HG02642 (cell line): ENCODE measurements at regions not wholly inside any gene's neighbourhood (a gene's known extent, or its start where the extent isn't known, plus 50 kb on each side); places are given as distances from the start of the nearest gene placed in this dataset.
"Not testable (repeated sequence)": the region's sequence is repeated elsewhere in the genome, so short reads cannot be mapped to it uniquely, and the experiment has no call there.

ENCODE experiments used
- ATAC-seq: cut with Tn5 transposase; IDR thresholded peaks from one replicate; pipeline ENCODE4 v1.9.1; 2021; ENCODE audit warnings: mild to moderate bottlenecking; ENCODE audit not compliant: unreplicated experiment, poor library complexity

GRCh38 chr1:70737125-70737524 lies 310.5 kb downstream of the PTGER3 start:
- no peak for ATAC-seq

DNA sequence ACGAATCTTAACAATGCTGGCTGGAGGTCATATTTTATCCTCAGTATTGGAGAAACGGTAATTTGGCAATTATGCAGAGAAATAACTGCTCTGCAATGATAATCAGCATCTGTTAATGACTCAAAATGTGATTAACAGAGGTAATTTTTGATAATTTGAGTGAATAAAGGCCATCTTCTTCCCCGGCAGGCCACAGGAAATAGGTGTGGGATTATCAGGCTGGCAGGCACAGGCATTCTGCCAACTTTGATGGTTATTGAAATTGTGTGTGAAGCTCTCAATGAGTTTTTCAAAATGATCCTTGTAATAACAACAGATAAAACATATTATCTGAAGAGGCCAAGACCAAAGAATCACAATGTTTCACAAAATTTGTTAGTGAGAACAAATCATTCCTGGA lies 309.0 kb downstream of the PTGER3 start:
- ATAC-seq, result no peak

- no peak for ATAC-seq
These were observed 302.4 kb downstream of the PTGER3 start for GRCh38 chr1:70745199-70745598.

DNA sequence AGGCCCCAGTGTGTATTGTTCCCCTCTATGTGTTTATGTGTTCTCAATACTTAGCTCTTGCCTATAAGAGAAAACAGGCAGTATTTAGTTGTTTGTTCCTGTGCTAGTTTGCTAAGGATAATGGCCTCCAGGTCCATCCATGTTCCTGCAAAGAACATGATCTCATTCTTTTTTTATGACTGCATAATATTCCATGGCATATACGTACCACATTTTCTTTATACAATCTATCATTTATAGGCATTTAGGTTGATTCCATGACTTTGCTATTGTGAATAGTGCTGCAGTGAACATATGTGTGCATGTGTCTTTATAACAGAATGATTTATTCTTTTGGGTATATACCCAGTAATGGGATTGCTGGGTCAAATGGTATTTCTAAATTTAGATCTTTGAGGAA lies 301.6 kb downstream of the PTGER3 start:
- ATAC-seq, result not testable (repeated sequence)

- not testable (repeated sequence) for ATAC-seq
These were observed 300.5 kb downstream of the PTGER3 start for GRCh38 chr1:70747123-70747522.

DNA sequence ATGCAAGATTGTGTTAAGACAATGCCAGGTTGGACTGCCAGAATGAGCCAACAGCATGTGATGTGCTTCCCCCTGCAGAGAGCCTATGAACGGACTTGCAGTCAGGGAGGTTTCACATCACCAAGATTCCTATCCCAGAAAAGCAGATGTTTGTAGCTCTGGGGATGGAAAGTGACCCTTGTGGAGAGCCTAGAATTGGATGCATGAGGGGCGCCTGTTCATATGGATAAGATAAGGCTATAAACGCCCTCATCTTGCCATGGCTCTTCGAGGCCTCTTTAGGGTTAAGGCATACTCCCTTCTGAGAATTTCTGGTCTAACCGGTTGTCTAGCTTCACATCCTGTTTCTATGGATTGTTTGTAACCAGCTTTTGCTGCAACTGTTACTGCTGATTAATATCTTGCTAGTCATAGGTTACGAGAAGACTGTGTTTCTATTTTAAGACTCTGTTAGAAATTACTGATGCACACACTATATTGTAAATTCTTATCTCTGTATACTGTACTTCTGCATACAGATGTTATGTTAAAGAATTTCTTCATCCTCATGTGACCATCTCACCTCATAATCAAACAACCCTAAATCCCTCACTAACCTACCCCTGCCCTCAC lies 295.8 kb downstream of the PTGER3 start:
- not testable (repeated sequence) for ATAC-seq

- ATAC-seq, result no peak
These were observed 292.9 kb downstream of the PTGER3 start for GRCh38 chr1:70754701-70755100.

GRCh38 chr1:70760154-70760553 lies 287.5 kb downstream of the PTGER3 start:
- no peak for ATAC-seq

DNA sequence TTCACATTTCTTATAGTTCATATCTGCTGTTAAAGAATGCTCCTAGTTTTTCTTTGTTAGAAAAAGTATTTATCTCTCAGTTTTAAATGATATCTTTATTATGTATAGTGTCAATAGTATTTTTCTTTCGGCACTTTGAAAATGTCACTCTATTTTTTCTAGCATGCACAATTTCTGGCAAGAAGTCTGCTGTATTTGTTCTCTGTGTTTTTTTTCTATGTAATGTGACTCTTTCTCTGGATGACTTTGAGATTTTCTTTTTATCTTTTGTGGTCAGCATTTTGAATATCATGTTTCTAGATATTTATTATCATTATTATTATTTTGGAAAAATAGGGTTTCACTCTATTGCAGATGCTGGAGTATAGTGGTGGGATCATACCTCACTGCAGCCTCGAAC lies 285.2 kb downstream of the PTGER3 start:
- no peak for ATAC-seq

- no peak for ATAC-seq
These were observed 282.9 kb downstream of the PTGER3 start for GRCh38 chr1:70764747-70765146.

DNA sequence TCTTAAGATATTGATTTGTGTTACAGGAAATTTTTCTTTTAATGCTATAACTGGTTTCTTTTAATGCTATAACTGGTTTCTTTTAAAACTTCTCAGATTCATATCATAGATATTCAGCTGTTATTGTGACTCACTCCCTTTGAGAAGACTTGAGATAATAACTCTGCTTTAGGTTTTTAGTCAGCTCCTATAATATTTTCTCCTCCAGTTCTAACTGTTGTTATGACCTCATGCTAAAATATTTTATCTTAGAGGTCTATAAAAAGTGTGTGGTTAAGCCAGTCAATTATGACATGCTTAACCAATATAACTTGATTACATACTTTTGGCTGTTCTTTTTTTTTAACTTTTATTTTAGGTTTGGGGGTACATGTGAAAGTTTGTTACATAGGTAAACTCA lies 280.2 kb downstream of the PTGER3 start:
- no peak for ATAC-seq

- ATAC-seq, result no peak
These were observed 279.4 kb downstream of the PTGER3 start for GRCh38 chr1:70768216-70768615.

DNA sequence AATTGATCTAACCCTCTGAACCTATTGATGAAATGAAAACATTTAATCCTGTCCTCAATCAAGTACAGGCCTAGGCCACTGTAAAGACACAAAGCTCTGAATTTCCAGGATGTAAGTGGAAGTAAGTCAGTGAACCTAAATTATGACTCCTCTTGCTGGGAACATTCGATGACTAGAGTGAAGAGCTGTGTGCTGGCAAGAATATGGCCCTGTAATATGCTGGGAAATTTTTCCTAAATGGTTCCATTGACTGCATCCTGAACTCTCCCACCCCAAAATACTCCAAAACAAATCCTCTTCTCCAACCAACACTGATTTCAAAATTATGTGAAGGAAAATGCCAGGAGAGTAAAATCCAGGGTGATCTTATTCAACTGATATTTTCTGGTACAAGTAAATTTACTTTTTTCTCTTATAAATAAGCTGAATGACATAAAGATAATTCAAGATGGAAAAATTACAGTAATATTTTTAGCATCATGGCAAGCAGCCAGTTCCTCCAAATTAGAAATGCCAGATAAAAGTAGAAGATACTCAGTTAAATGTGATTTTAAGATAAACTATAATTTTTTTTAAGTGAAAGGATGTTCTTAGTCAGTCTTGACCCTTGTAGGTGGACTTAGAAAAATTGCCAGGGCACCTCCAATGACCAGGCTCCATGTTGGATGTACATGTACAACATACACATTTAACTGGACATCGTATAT lies 269.4 kb downstream of the PTGER3 start:
- no peak for ATAC-seq

GRCh38 chr1:70778934-70779333 lies 268.7 kb downstream of the PTGER3 start:
- no peak for ATAC-seq

DNA sequence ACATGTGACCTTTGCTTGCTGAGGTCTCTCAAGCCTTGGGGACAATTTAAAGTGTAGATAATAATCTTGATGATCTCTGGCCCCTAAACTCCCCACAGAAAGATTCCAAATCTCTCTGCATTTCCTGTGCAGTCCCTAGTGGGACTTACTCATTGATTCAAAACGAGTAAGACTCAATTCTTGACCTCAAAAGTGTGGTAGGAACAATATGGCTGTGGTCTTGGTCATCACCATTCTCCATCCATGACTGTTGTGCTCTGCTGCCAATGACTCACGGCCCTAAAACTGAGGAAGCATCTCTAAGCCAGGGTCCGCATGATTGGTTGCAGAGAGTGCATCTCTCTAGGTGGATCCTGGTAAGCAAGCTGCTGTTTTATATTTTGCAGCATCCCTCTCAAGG lies 268.0 kb downstream of the PTGER3 start:
- no peak for ATAC-seq

- no peak for ATAC-seq
These were observed 262.3 kb downstream of the PTGER3 start for GRCh38 chr1:70785287-70785686.

GRCh38 chr1:70790232-70790923 lies 257.2 kb downstream of the PTGER3 start:
- ATAC-seq, result no peak

DNA sequence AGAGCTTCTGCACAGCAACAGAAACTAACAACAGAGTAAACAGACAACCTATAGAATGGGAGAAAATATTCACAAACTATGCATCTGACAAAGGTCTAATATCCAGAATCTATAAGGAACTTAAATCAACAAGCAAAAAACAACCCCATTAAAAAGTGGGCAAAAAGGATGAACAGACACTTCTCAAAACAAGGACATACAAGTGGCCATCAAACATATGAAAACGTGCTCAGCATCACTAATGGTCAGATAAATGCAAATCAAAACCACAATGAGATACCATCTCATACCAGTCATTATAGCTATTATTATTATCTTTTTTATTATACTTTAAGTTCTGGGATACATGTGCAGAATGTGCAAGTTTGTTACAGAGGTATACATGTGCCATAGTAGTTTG lies 252.6 kb downstream of the PTGER3 start:
- not testable (repeated sequence) for ATAC-seq

- ATAC-seq, result not testable (repeated sequence)
These were observed 251.3 kb downstream of the PTGER3 start for GRCh38 chr1:70796298-70796697.

- not testable (repeated sequence) for ATAC-seq
These were observed 245.0 kb downstream of the PTGER3 start for GRCh38 chr1:70802625-70803024.

DNA sequence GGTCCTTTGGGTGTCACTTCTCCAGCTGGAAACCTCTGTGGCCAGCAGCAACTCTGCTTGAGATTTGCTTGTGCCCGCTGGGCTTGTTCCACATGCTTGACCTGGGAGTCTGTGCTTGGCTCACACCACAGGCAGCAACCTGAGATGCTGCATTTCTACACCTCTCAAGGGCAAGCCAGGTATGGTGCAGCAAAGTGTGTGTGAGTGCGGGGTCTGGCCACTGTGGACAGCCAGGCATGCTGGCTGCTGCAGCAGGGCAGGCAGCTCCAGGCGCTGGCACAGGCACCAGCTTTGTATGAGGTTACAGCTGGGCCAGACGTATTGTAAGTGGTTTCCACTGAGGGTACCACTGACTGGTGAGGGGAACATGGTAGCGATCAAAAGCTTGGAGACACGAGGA lies 242.0 kb downstream of the PTGER3 start:
- ATAC-seq, result no peak
